DMS53 treated with DMSO at 0.1 percent for 48 hours (cell line): ENCODE measurements at regions not wholly inside any gene's neighbourhood (a gene's known extent, or its start where the extent isn't known, plus 50 kb on each side); places are given as distances from the start of the nearest gene placed in this dataset.
"Not testable (repeated sequence)": the region's sequence is repeated elsewhere in the genome, so short reads cannot be mapped to it uniquely, and the experiment has no call there.

ENCODE experiments used
- DNase-seq: peaks from one replicate; lab custom pipeline; 2025; ENCODE audit not compliant: unreplicated experiment; lab: John Stamatoyannopoulos, UW

DNA sequence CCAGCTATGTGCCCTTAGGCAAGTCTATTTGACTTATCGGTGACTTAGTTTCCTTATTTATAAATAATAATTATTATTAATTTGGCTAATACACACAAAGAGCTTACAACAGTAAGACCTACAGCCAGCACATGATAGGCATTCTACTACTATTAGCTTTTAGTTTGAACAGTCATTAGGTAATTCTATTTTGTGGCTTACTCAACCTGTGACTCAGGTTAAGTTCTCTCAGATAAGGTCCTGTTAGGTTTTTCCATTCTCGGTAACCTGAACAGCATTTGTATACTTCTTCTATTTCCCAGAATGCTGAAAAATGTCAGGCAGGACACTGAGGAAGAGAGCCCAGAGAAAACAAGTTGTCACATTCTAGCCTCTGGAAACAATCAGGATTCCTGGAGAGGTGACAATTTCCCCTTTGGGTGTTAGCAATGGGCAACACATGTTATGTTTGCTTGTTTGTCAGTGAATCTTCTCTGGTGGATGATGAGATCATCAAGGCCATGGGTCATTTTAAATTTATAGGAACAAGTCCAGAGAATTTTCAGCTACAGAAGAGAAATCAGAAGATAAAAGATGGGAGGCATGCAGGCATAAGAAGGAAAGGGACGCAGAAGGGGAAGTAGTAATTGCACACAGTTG lies 2144.7 kb downstream of the PCDH7 start:
- DNase-seq = no peak

GRCh38 chr4:32876546-32876945 lies 2156.4 kb downstream of the PCDH7 start:
- no peak for DNase-seq

- no peak for DNase-seq
These were observed 2159.7 kb downstream of the PCDH7 start for GRCh38 chr4:32879913-32880312.

DNA sequence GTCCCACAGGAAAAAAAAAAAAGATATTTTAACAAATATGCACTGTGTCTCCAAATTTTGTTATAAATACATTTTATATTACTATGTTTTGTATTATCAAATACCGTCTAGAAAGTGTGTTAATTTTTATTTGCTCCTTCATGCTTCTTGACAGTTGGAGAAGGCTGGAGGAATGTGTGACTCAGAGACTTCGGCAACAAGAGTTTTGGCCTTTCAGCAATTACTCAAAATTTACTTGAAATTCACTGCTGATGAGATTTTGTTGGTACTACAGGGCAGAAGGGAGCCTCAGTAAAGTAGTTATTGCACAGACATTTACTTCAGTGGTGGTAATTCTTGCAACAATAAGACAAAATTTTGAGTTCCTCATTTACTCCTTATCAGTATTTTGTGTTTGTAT lies 2164.0 kb downstream of the PCDH7 start:
- no peak for DNase-seq

DNA sequence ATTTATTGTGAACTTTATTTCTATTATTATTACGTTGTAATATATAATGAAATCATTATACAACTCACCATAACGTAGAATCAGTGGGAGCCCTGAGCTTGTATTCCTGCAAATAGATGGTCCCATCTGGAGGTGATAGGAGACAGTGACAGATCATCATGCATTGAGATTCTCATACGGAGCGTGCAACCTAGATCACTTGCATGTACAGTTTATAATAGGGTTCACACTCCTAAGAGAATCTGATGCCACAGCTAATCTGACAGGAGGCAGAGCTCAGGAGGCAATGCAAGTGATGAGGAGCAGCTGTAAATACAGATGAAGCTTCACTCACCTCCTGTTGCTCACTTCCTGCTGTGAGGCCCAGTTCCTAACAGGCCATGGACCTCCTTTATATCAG lies 2170.2 kb downstream of the PCDH7 start:
- DNase-seq = no peak

- DNase-seq = no peak
These were observed 2188.9 kb downstream of the PCDH7 start for GRCh38 chr4:32909053-32909452.

- DNase-seq = no peak
These were observed 2189.6 kb downstream of the PCDH7 start for GRCh38 chr4:32909736-32910135.

DNA sequence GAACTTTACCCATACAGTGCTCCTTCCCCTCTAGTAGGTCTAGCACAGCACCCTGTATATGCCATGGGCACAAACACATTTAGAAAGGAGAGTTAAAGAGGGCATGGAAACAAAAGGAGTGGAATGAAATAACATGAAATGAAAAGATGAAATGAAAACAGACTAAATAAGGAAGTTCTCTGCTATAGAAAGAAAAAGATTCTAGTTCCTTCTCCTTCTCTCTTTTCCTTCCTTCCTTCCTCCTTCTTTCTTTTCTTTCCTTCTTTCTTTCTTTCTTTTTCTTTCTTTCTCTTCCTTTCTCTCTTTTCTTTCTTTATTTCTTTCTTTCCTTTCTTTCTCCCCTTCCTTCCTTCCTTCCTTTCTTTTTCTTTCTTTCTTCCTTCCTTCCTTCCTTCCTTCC lies 2197.4 kb downstream of the PCDH7 start:
- no peak for DNase-seq

- DNase-seq = no peak
These were observed 2209.9 kb downstream of the PCDH7 start for GRCh38 chr4:32929796-32930699.

DNA sequence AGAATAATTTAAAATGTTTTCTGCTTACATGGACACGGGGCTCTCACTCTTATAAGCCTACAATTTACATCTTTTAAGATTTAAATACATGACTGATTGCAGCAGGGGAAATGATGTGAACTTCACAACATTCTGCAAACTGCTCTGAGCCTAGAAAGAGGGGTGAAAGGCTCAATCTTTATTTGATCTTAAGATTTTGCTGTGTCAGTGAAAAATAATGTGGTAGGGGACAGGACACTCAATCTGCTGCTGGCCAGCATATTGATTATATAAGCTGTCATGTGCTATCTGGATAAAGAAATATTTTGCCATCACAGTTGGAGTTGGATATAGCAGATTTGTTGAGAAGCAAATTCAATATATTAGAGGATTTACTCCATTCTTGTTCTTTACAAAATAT lies 2210.5 kb downstream of the PCDH7 start:
- DNase-seq = no peak

- no peak for DNase-seq
These were observed 2211.3 kb downstream of the PCDH7 start for GRCh38 chr4:32931475-32931874.

DNA sequence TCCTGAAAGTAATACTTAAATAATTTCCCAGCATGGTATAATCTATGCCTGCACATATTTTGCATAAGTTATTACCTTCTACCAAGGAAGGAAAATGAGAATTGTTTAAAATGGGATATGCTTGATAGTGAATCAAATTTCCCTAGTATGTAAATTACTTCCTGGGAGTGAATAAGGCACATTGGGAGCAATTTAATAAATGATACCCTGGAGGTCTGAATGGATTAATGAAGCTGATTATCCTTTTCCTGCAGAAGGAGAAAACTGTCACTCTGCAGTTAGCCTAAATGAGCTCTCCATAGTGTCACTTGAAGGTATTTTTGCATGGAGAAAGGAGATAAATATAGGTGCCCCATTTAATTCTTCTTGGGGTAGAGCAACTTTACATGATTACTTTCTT lies 2212.0 kb downstream of the PCDH7 start:
- DNase-seq = no peak

DNA sequence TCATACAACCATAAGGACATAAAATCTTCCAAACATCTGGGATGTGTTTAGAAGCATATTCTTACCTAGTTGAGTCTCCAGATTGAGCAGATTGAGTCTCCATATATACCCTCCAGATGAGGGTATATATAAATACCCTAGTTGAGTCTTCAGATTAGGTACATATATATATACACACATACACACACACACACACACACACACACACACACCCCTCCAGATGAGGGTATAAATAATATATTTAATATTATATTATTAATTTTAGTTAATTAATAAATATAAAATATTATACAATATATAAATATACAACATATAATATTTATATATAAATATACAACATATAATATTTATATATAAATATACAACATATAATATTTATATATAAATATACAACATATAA lies 2219.1 kb downstream of the PCDH7 start:
- not testable (repeated sequence) for DNase-seq

- DNase-seq = no peak
These were observed 2230.7 kb downstream of the PCDH7 start for GRCh38 chr4:32950866-32951265.

DNA sequence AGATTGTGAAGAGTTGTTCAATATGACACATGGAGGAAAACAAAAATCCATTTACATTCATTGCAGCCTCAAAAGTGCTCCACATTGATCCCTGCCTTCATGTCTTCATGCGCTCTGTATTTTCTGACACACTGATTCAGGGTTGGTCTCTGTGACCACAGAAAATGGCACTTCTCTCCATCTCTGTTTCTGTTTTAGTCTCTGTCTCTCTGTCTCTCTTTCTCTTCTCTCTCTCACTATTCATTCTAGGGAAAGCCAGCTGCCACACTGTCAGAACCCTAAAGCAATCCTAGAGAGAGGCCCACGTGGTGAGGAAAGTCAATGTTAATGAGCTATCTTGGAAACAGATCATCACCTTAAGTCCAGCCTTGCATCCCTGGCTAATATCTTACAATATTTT lies 2238.4 kb downstream of the PCDH7 start:
- no peak for DNase-seq

- DNase-seq = no peak
These were observed 2241.9 kb downstream of the PCDH7 start for GRCh38 chr4:32962100-32962499.

DNA sequence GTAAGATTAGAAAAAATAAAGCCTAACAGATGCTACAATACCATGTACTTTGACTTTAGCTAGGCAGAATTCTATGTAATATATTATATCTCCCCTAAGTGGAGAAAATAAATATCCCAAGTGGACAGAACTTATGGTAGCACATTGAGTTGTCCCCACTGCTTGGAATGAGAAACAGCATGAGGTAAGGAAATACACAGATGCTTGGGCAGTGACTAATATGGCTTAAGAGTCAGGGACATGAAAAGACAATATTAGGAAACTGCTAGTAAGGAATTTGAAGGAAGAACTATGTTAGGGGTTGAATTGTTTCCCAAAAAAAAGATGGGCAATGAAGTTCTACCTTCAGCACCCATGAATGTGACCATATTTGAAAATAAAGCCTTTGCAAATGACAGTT lies 2265.1 kb downstream of the PCDH7 start:
- DNase-seq = no peak

- no peak for DNase-seq
These were observed 2266.1 kb downstream of the PCDH7 start for GRCh38 chr4:32986236-32986635.

DNA sequence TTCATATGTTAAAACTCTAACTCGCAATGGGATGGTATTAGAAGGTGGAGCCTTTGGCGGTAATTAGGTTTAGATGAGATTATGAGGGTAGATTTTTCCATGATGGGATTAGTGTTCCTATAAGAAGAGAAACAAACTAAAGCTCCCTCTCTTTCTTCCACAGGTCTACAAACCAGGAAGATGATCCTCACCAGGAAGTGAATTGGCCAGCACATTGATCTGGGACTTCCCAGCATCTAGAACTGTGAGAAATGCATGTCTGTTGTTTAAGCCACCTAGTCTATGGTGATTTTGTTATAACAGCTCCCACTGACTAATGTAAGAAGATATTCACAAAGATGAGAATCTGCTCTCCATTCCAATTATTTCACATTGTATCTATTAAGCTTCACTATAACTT lies 2266.9 kb downstream of the PCDH7 start:
- DNase-seq = no peak

GRCh38 chr4:32988165-32988811 lies 2268.1 kb downstream of the PCDH7 start:
- no peak for DNase-seq

DNA sequence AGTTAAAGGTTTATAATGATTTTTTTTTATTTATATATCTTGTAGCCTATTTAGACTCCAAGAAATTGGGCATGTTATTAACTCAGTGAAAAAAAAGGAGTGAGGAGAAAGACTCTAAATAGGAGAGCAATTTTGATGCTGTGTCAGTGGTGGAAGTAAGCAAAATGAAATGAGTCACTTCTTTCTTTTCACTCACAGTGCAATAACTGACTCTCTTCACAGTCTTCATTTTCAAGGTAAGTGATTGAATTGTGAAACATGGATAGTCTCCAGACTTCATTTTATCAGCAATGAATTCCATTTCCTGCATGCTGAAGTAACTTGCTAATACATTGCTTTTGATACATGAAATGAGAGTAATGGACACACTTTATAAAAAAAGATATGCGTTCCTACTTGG lies 2271.5 kb downstream of the PCDH7 start:
- no peak for DNase-seq
